Neuronal stem cell (in vitro differentiated cells): ENCODE measurements at regions not wholly inside any gene's neighbourhood (a gene's known extent, or its start where the extent isn't known, plus 50 kb on each side); places are given as distances from the start of the nearest gene placed in this dataset.

Experiments
- DNase-seq: peaks from one replicate; pipeline ENCODE4 v3.0.0-alpha.2; 2013; ENCODE audit warnings: low spot score
- H2AFZ ChIP-seq: one replicate; pipeline ENCODE4 v1.6.1; 2013; ENCODE audit warnings: mild to moderate bottlenecking, low read length, inconsistent platforms
- H2AK5ac ChIP-seq: 2 replicates; pipeline ENCODE4 v1.6.1; 2013; ENCODE audit warnings: low read depth, mild to moderate bottlenecking, inconsistent platforms, low read length, moderate library complexity, mixed read lengths
- H2BK120ac ChIP-seq: 2 replicates; pipeline ENCODE4 v1.6.1; 2013; ENCODE audit warnings: low read depth, mild to moderate bottlenecking, inconsistent platforms, low read length, moderate library complexity, mixed read lengths
- H2BK12ac ChIP-seq: one replicate; pipeline ENCODE4 v1.6.1; 2013; ENCODE audit warnings: low read length, inconsistent platforms
- H2BK15ac ChIP-seq: 2 replicates; pipeline ENCODE4 v1.6.1; 2013; ENCODE audit warnings: mild to moderate bottlenecking, low read length, inconsistent platforms, mixed read lengths
- H2BK5ac ChIP-seq: one replicate; pipeline ENCODE4 v1.6.1; 2013; ENCODE audit warnings: inconsistent platforms, mild to moderate bottlenecking, low read length, moderate library complexity
- H3K14ac ChIP-seq: one replicate; pipeline ENCODE4 v1.6.1; 2013; ENCODE audit warnings: low read length, inconsistent platforms
- H3K18ac ChIP-seq: 2 replicates; pipeline ENCODE4 v1.6.1; 2013; ENCODE audit warnings: low read length, inconsistent platforms
- H3K23ac ChIP-seq: 2 replicates; pipeline ENCODE4 v1.6.1; 2013; ENCODE audit warnings: low read depth, mild to moderate bottlenecking, mixed read lengths, low read length, inconsistent platforms; ENCODE audit not compliant: poor library complexity
- H3K27ac ChIP-seq: replicated peaks from 3 replicates; pipeline ENCODE4 v1.5.1; 2013; ENCODE audit warnings: low read length, inconsistent platforms
- H3K27me3 ChIP-seq, 3 experiments: 2 replicates each; pipeline ENCODE4 v1.6.1; 2013; ENCODE audit warnings: low read length in 3 of 3, mild to moderate bottlenecking in 2 of 3, inconsistent platforms in 1 of 3, low read depth in 1 of 3, mixed read lengths in 1 of 3, moderate library complexity in 1 of 3; ENCODE audit not compliant: control insufficient read depth in 3 of 3, insufficient read depth in 3 of 3
- H3K36me3 ChIP-seq, 2 donors: replicated peaks in 1 of 2; 2 replicates each; pipeline ENCODE4 v1.6.1; 2013; ENCODE audit warnings: low read length in 2 of 2; ENCODE audit not compliant: control insufficient read depth in 2 of 2, insufficient read depth in 2 of 2
- H3K4ac ChIP-seq: 2 replicates; pipeline ENCODE4 v1.6.1; 2013; ENCODE audit warnings: inconsistent platforms, mild to moderate bottlenecking, low read length, moderate library complexity
- H3K4me1 ChIP-seq, 2 donors: 1 replicate in 1 of 2; 2 replicates in 1 of 2; pipeline ENCODE4 v1.6.1; 2013; ENCODE audit warnings: low read length in 2 of 2, low read depth in 1 of 2; ENCODE audit not compliant: control insufficient read depth in 2 of 2, insufficient read depth in 1 of 2
- H3K4me2 ChIP-seq: one replicate; pipeline ENCODE4 v1.6.1; 2013; ENCODE audit warnings: mild to moderate bottlenecking, low read length, inconsistent platforms; ENCODE audit not compliant: insufficient read depth, poor library complexity, severe bottlenecking
- H3K4me3 ChIP-seq, 2 donors: 2 replicates each; pipeline ENCODE4 v1.5.1; 2013; ENCODE audit warnings: low read length in 2 of 2, mild to moderate bottlenecking in 2 of 2, inconsistent platforms in 1 of 2, moderate library complexity in 1 of 2
- H3K79me1 ChIP-seq: one replicate; pipeline ENCODE4 v1.6.1; 2013; ENCODE audit warnings: low read depth, mild to moderate bottlenecking, inconsistent platforms, low read length, moderate library complexity
- H3K9ac ChIP-seq: one replicate; pipeline ENCODE4 v1.6.1; 2013; ENCODE audit warnings: mild to moderate bottlenecking, low read depth, low read length, inconsistent platforms; ENCODE audit not compliant: poor library complexity
- H3K9me3 ChIP-seq, 2 donors: replicated peaks in 1 of 2; 2 replicates each; pipeline versions ENCODE3 to v1.6.1; 2013; ENCODE audit warnings: low read length in 2 of 2, mild to moderate bottlenecking in 2 of 2, inconsistent platforms in 1 of 2, low read depth in 1 of 2, mixed read lengths in 1 of 2, moderate library complexity in 1 of 2; ENCODE audit not compliant: control insufficient read depth in 2 of 2, insufficient read depth in 1 of 2
- H4K8ac ChIP-seq: one replicate; pipeline ENCODE4 v1.6.1; 2013; ENCODE audit warnings: low read depth, mild to moderate bottlenecking, inconsistent platforms, low read length, moderate library complexity
- H4K91ac ChIP-seq: one replicate; pipeline ENCODE4 v1.6.1; 2013; ENCODE audit warnings: low read length, low read depth, mild to moderate bottlenecking, inconsistent platforms; ENCODE audit not compliant: poor library complexity
- WGBS, 2 donors: extraction: QIAGEN DNeasy Blood & Tissue Kit; methylation state at CpG; one replicate each; pipeline ENCODE4 v1.1.7; 2013; ENCODE audit warnings: missing lambda C conversion rate in 2 of 2, mixed read lengths in 1 of 2; ENCODE audit not compliant: insufficient read length in 2 of 2, insufficient replicate concordance in 1 of 2; ENCODE audit errors: extremely low coverage in 2 of 2; 5-methylcytosine and 5-hydroxymethylcytosine counted together

DNA sequence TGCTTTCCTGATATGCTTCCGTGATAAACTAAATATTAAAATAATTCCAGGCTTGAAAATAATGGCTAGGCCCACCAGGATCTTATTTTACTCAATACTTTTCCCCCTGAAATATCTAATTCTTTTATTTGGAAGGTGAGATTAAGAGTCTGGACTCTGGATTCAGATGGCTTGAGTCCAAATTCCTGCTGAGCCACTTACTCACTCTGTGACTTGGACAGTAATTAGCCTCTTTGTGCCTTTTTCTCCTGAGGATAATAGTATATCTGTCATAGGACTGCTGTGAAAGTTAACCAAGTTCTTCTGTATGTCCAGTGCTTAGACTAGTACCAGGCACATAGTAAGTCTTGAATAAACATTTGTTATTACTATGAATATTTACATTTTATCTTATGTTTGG is 127.3 kb upstream of the ERBB4 start:
- Histone ChIP-seq H3K4me2 (no peak overlapping the region), H3K4ac (no peak overlapping the region), H3K4me1 (peaks cover 0 to 5% of the 10 kb centered on the region in 2 donors), H3K9me3 (no peaks in the 10 kb centered on the region), H4K8ac (no peak overlapping the region), H3K9ac (no peak overlapping the region), H3K18ac (no peak overlapping the region), H2BK15ac (no peak overlapping the region), H2BK12ac (no peak overlapping the region), H3K23ac (no peak overlapping the region), H3K4me3 (no peak overlapping the region), H2AFZ (no peak overlapping the region), H2BK5ac (no peak overlapping the region), H3K27me3 (no peaks in the 10 kb centered on the region), H4K91ac (no peak overlapping the region), H2AK5ac (no peak overlapping the region), H3K36me3 (no peaks in the 10 kb centered on the region), H3K14ac (no peak overlapping the region), H2BK120ac (no peak overlapping the region), H3K79me1 (no peaks in the 10 kb centered on the region), H3K27ac (no peak overlapping the region)
- no peak for DNase-seq
- no CpG with 5 or more reads among the region's 1 CpG for WGBS, 2 donors

DNA sequence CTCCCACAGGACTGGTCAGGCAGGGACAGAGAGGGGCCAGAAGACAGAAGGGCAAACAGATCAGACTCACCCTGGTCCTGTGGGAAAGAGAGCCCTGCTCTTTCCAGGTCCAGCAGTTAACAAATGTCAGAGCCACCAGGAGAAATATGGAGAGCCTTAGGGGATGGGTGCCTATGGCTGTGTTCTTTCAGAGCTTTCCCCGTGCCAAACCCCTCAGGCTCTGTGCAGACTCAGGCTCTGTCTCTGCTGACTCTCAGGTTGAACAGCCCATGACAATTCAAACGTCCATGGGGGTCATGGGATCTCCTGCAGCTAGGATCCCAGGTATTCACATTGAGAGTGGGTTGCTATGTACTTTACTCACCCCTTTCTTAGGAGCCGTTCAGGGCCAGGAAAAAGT is 120.8 kb upstream of the ERBB4 start:
- no peak overlapping the region for H3K4me2 ChIP-seq
- peaks cover 0 to 5% of the 10 kb centered on the region in 2 donors for H3K9me3 ChIP-seq
- no peak overlapping the region for H3K23ac ChIP-seq
- H3K4me1 ChIP-seq, result no peaks in the 10 kb centered on the region
- H3K27me3 ChIP-seq, result no peaks in the 10 kb centered on the region
- H4K91ac ChIP-seq, result no peak overlapping the region
- H3K27ac ChIP-seq, result no peak overlapping the region
- no peak overlapping the region for H2BK12ac ChIP-seq
- H3K36me3 ChIP-seq, result no peaks in the 10 kb centered on the region
- DNase-seq, result no peak
- H2BK120ac ChIP-seq, result no peak overlapping the region
- no peak overlapping the region for H2AK5ac ChIP-seq
- no peak overlapping the region for H4K8ac ChIP-seq
- H3K4ac ChIP-seq, result no peak overlapping the region
- WGBS, 2 donors, result no CpG with 5 or more reads among the region's 3 CpGs
- no peaks in the 10 kb centered on the region for H3K79me1 ChIP-seq
- peak overlapping the region; percentile 39 for H2AFZ ChIP-seq
- no peak overlapping the region for H3K14ac ChIP-seq
- no peak overlapping the region for H3K9ac ChIP-seq
- no peak overlapping the region for H2BK5ac ChIP-seq
- H3K18ac ChIP-seq, result peak overlapping the region; percentile 16
- H3K4me3 ChIP-seq, result no peak overlapping the region
- no peak overlapping the region for H2BK15ac ChIP-seq

DNA sequence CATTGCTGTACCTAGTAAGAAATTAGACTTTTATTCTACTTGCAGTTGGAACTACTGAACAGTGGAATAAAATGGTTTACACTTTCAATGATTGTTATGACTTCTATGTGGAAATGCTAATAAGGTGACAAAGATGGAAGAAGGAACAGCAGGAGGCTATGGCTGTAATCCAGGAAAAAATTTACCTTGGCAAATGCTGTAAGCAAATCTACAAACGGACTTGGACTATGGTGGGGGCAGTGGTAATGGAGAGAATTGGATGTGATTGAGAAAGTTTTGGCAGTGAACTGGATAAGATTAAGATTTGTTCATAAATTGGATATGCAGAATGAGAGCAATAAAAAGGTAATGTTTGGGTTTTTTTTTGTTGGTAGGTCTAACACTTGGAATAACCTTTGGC is 111.0 kb upstream of the ERBB4 start:
- no peak for DNase-seq
- H2BK15ac ChIP-seq, result no peak overlapping the region
- H3K79me1 ChIP-seq, result no peaks in the 10 kb centered on the region
- H2BK12ac ChIP-seq, result no peak overlapping the region
- no peaks in the 10 kb centered on the region for H3K9me3 ChIP-seq
- H3K27me3 ChIP-seq, result no peaks in the 10 kb centered on the region
- no peak overlapping the region for H2BK5ac ChIP-seq
- no peak overlapping the region for H3K23ac ChIP-seq
- no peak overlapping the region for H3K4me3 ChIP-seq
- H2BK120ac ChIP-seq, result no peak overlapping the region
- WGBS, 2 donors, result no CpG with 5 or more reads among the region's 1 CpG
- H2AFZ ChIP-seq, result no peak overlapping the region
- H3K4me2 ChIP-seq, result no peak overlapping the region
- H3K14ac ChIP-seq, result no peak overlapping the region
- no peak overlapping the region for H3K18ac ChIP-seq
- no peak overlapping the region for H4K91ac ChIP-seq
- H3K36me3 ChIP-seq, result no peaks in the 10 kb centered on the region
- H3K27ac ChIP-seq, result no peak overlapping the region
- peaks cover 2 to 14% of the 10 kb centered on the region in 2 donors for H3K4me1 ChIP-seq
- H4K8ac ChIP-seq, result no peak overlapping the region
- H3K9ac ChIP-seq, result no peak overlapping the region
- H3K4ac ChIP-seq, result no peak overlapping the region
- H2AK5ac ChIP-seq, result no peak overlapping the region

DNA sequence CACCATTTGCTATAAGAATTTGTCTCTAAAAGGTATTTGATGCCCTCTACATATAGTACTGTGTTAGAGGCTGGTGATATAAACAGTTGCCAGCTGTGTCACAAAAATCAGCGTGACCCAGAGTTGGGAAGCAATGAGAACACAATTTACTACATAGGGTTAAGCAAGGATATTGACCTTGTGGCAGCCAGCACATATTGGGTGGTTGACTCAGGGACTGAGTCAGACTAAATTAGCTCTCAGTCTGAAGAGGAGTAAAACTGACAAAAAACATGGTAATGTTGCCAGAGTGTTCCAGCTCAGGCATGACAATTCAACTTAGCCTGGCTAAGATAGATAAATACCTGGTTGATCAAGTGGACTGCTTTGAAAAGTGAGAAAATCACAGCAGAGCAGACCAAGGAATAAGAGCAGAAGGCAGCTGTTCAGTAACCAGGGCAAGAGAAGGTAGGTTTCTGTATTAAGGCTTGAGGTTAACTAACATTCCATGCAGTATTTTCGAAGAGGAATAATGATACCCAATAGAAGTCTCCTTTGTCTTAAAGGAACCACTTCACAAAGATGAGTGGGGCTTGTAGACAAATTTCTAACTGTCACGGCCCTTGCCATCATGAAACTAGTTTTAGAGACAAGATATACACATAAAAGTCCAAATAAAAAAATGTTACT is 108.2 kb upstream of the ERBB4 start:
- Histone ChIP-seq H3K27me3 (no peaks in the 10 kb centered on the region), H3K4me2 (no peak overlapping the region), H4K91ac (no peak overlapping the region), H3K79me1 (no peaks in the 10 kb centered on the region), H3K9ac (no peak overlapping the region), H3K4me1 (peaks cover 7 to 16% of the 10 kb centered on the region in 2 donors), H2BK5ac (no peak overlapping the region), H3K23ac (no peak overlapping the region), H2BK120ac (no peak overlapping the region), H3K27ac (no peak overlapping the region), H3K4ac (no peak overlapping the region), H2AFZ (peak overlapping the region; percentile 8), H2BK15ac (no peak overlapping the region), H3K4me3 (no peak overlapping the region), H3K36me3 (no peaks in the 10 kb centered on the region), H2BK12ac (no peak overlapping the region), H3K9me3 (no peaks in the 10 kb centered on the region), H4K8ac (no peak overlapping the region), H3K18ac (no peak overlapping the region), H3K14ac (no peak overlapping the region), H2AK5ac (no peak overlapping the region)
- DNase-seq, result no peak
- WGBS, 2 donors, result no CpG with 5 or more reads among the region's 3 CpGs
